HG02938 (cell line): ENCODE measurements at regions not wholly inside any gene's neighbourhood (a gene's known extent, or its start where the extent isn't known, plus 50 kb on each side); places are given as distances from the start of the nearest gene placed in this dataset.
"Not testable (repeated sequence)": the region's sequence is repeated elsewhere in the genome, so short reads cannot be mapped to it uniquely, and the experiment has no call there.

ENCODE experiments used
- ATAC-seq: cut with Tn5 transposase; IDR thresholded peaks from one replicate; pipeline ENCODE4 v1.9.1; 2021; ENCODE audit warnings: mild to moderate bottlenecking, moderate library complexity; ENCODE audit not compliant: unreplicated experiment

DNA sequence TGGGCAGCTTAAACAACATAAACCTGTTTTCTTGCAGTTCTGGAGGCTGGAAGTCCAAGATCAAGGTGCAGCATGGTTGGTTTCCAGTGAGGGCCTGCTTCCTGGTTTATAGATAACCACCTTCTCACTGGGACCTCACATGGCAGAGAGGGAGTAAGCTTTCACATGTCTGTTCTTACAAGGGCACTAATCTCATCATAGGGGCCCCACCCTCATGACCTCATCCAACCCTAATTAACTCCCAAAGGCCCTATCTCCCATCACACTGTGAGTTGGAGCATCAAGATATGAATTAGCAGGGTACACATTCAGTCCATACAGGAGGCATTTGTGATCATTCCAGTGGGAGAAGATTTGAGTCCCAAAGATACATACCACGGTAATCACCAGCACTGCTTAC lies 50.5 kb upstream of the GRIN2A start:
- ATAC-seq, result no peak

DNA sequence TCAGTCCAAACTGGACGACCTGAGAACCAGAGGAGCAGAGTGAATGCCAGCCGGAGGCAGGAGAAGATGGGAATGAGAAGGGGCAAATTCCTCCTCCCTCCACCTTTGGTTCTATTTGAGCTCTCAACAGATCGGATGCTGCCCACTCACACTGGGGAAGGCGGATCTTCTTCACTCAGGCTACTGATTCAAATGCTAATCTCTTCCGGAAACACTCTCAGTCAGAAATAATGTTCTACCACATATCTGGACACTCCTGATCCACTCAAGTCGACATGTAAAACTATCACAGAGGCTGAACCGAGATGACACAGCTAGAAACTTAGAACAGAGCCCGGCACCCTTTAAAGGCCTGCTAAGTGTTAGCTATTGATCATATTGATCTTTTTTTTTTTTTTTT lies 57.4 kb upstream of the GRIN2A start:
- ATAC-seq, result no peak

- no peak for ATAC-seq
Observed at GRCh38 chr16:10240854-10241613, 58.8 kb upstream of the GRIN2A start.

- ATAC-seq, result no peak
Observed at GRCh38 chr16:10242097-10242496, 59.9 kb upstream of the GRIN2A start.

DNA sequence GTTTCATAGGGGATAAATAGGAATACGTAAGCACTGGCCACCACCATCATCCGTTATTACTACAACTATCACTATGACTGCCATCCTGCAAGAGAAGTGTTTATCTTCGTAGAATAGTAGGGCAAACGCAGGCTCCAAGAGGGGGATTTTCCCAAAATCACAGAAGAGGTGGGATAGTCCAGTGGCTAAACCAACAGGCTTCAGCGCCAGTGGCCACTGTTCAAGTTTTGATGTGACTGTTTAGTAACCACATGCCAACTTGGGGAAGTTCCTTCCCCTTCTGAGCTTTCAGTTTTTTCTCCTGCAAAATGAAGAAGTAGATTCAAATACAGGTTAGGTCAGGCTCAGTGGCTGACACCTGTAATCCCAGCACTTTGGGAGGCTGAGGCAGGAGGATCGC lies 60.7 kb upstream of the GRIN2A start:
- no peak for ATAC-seq

DNA sequence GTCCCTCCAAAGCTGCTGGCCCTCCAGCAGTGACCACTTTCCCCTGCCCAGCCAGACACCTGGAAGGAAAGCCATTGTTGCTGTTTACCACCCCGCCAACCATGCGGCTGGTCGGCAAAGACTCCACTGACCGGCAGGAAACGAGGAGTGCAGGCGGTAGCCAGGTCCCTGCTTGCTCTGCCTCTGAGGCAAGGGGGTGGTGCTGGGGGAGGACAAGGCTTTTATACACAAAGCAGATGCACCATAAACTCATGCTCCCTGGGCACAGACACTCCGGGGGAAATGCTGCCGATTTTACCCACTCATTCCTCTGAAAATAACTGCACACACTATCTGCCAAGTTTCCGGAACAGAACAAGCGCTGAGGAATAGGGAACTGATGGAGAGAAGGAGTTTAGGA lies 62.8 kb upstream of the GRIN2A start:
- ATAC-seq, result no peak

DNA sequence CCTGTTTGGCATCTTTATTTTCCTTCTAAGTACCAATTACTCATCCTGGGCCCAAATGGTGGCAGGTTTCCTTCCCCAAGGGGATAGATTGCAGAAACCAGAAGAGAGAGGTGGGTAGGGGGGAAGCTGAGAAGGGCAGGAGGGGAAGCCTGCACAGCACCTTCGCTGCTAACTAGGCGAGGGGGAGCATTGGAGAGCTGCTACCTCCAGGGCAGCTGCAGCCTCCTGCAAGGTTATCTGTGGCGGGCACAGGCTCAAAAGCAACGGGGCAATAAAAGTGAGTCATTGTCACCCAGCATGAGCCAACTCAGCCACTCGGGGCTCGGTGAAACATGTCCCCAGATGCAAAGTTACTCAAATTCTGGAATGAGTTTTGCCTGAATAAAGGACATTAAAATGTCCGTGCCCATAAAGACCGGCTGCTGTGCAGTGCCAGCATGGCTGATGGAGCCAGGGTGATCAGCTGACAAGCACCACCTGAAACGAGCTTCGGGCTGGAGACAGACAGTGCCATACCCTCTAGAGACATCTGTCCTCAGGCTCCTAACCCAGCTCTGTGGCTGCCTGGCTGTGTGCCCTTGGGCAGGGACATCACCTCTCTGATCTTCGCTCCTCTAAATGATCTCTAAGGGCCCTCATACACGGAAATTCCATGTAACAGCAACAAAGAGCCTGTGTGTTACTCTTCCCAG lies 68.1 kb upstream of the GRIN2A start:
- ATAC-seq, result no peak

GRCh38 chr16:10252155-10252554 lies 69.9 kb upstream of the GRIN2A start:
- no peak for ATAC-seq

DNA sequence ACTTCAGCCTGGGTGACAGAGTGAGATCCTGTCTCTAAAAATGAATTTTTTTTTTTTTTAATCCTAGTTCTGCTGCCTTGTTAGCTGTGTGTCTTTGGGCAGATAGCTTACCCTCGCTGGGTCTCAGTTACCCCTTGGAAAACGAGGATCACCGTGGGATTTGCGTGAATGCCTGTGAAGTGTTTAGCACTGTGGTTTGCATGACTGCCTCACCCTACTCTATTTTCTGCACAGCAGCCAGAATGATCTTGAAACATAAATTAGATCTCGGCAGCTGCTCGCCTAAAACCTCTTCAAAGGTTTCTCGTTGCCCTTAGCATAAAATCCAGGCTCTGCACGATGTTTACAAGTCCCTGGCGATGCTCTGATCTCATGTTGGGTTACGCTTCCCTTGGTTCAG lies 71.2 kb upstream of the GRIN2A start:
- no peak for ATAC-seq

DNA sequence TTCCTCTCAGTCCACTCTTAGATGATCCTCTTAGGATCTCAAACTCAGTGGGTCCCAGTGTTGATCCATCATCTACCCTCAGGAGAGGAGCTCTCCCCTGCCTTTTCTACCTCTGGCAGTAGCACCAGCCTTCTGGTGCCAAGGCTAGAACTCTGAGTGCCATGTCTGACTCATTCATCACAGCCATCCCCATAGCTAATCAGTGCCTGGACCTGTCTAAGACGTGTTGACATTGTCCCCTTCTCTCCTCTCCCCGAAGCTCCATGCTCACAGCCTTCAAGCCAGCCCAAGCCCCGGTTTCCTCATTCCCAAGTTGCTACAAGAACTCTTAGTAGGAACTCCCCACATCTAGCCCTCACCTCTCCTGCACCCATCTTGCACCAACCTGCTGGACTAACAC lies 73.5 kb upstream of the GRIN2A start:
- no peak for ATAC-seq

- ATAC-seq, result no peak
Observed at GRCh38 chr16:10256784-10257641, 74.8 kb upstream of the GRIN2A start.

DNA sequence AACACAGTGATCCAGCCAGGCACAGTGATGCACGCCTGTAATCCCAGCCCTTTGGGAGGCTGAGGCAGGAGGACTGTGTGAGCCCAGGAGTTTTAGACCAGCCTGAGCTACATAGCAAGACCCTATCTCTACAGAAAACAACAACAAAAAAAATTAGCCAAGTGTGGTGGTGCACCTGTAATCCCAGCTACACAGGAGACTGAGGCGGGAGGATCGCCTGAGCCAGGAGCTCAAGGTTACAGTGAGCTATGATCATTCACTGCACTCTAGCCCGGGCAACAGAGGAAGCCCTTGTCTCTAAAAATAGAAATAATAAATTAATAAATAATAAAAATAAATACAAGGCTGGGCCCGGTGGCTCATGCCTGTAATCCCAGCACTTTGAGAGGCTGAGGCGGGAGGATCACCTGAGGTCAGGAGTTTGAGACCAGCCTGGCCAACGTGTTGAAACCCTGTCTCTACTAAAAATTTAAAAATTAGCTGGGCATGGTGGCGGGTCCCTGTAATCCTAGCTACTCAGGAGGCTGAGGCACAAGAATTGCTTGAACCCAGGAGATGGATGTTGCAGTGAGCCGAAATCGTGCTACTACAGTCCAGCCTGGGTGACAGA lies 75.5 kb upstream of the GRIN2A start:
- not testable (repeated sequence) for ATAC-seq

- not testable (repeated sequence) for ATAC-seq
Observed at GRCh38 chr16:10258930-10259603, 76.8 kb upstream of the GRIN2A start.

DNA sequence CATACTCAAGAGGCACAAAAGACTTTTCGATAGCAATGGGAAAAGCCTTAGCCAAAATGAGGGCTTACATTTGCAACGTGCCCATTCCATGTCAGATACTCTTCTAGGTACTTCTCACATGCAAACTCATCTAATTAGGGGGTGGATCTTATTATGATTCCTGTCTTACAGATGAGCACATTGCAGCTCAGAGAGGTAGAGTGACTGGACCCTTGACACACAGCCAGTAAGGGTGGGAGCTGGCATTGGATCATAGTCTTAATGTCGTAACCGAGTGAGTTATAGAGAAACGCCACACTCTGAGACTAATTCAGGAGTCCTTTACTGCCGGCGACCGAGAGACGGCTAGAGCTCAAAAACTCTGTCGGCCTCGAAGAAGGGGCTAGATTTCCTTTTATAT lies 78.8 kb upstream of the GRIN2A start:
- ATAC-seq, result no peak

GRCh38 chr16:10261526-10261925 lies 79.3 kb upstream of the GRIN2A start:
- not testable (repeated sequence) for ATAC-seq

DNA sequence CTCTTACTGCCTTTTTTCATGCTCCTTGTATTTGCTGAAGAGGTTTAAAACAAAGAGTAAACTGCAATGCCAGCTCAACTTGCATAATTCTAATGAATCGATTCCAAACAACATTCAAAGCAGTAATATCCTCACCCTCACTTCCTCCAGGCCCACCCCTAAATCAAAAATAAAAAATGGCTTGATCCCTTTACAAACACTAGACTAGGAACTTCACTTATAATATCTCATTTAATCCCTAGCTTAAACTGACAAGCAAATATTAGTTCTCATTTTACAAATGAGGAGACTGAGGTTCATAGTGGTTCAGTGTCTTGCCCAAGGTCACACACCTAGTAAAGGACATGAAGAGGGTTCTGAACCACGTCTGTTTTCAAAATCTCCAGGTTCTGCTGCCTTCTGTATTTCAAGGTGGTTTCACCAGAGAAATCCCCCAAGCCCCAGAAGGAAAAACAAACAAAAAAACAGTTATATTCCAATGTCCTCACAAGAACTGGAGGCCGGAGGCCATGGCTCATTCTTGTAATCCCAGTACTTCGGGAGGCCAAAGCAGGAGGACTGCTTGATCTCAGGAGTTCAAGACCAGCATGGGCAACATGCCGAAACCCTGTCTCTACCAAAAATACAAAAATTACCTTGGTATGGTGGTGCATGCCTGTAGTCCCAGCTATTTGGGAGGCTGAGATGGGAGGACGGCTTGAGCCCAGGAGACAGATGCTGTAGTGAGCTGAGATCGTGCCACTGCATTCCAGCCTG lies 80.3 kb upstream of the GRIN2A start:
- ATAC-seq, result no peak

GRCh38 chr16:10265770-10266615 lies 83.8 kb upstream of the GRIN2A start:
- ATAC-seq, result no peak

GRCh38 chr16:10266809-10267208 lies 84.6 kb upstream of the GRIN2A start:
- ATAC-seq, result peak; percentile 77

DNA sequence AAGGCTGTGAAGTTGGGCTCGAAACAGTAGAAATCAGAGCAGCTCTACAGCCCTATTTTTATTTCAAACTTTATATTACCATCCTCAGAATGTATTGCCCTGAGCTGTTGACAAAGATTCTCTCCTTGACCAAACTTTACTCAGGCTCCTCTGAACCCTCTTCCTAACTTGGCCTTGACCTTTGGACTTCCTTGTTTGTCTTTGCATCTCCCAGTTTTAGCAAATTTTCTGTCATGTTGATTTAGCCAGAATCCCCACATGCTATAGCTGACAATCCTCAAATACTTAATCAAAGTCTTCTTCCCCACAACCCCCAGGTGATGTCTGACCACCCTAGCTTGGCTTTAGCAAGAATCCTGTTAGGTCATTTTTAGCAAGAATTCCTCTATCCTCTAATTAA lies 87.4 kb upstream of the GRIN2A start:
- ATAC-seq, result no peak
